ENCODE measurements at regions not wholly inside any gene's neighbourhood (a gene's known extent, or its start where the extent isn't known, plus 50 kb on each side); places are given as distances from the start of the nearest gene placed in this dataset.
"Not testable (repeated sequence)": the region's sequence is repeated elsewhere in the genome, so short reads cannot be mapped to it uniquely, and the experiment has no call there.

- CTCF ChIA-PET: no interaction called here
These were observed 243.3 kb downstream of the EPHA7 start for GRCh38 chr6:93176070-93176469.

GRCh38 chr6:93173573-93173972, 245.8 kb downstream of the EPHA7 start:
- H3K27ac ChIP-seq; H3K9me3 ChIP-seq; H3K4me3 ChIP-seq; FAIRE-seq; H3K4me2 ChIP-seq; CTCF ChIA-PET; POLR2A ChIA-PET; ATAC-seq; H3K4me1 ChIP-seq; DNase-seq (ENCODE audit: low read depth in 1 of 2, low spot score in 1 of 2): not testable (repeated sequence)
- 13% methylated on average over 6 of the region's 10 CpGs for WGBS (ENCODE audit: missing lambda C conversion rate)

More at GRCh38 chr6:93176070-93176469, 243.3 kb downstream of the EPHA7 start:
- TF ChIP-seq KDM1A (IDR thresholded peaks at IDR 0.05; ENCODE audit: low read depth): no peak
- no peak for TF ChIP-seq HES2 (IDR thresholded peaks at IDR 0.05)
- no peak for TF ChIP-seq CBX2 (IDR thresholded peaks at IDR 0.05; ENCODE audit: borderline replicate concordance, low read depth)
- no peak for TF ChIP-seq MAFK (IDR thresholded peaks at IDR 0.05; ENCODE audit: partially characterized antibody)
- no peak for TF ChIP-seq HOXB13 (CRISPR knock-in tag; IDR thresholded peaks at IDR 0.05; ENCODE audit: low read depth)
- TF ChIP-seq, protein P1, sequence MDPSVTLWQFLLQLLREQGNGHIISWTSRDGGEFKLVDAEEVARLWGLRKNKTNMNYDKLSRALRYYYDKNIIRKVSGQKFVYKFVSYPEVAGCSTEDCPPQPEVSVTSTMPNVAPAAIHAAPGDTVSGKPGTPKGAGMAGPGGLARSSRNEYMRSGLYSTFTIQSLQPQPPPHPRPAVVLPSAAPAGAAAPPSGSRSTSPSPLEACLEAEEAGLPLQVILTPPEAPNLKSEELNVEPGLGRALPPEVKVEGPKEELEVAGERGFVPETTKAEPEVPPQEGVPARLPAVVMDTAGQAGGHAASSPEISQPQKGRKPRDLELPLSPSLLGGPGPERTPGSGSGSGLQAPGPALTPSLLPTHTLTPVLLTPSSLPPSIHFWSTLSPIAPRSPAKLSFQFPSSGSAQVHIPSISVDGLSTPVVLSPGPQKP (IDR thresholded peaks at IDR 0.05; ENCODE audit: low read depth, low read length): no peak
- TF ChIP-seq MYC (IDR thresholded peaks at IDR 0.05; ENCODE audit: borderline replicate concordance, low read length): no peak
- TF ChIP-seq POLR2A (IDR thresholded peaks at IDR 0.05; ENCODE audit: low read length): no peak
- POLR2A ChIA-PET: no interaction called here
- H3K4me3 ChIP-seq: no peak overlapping the region
- FAIRE-seq (no peak), DNase-seq (ENCODE audit: low read depth in 1 of 2, low spot score in 1 of 2) (no peak), ATAC-seq (no peak)
- no peaks in the 10 kb centered on the region for H3K9me3 ChIP-seq
- no peak overlapping the region for H3K4me2 ChIP-seq
- H3K27ac ChIP-seq: no peak overlapping the region
- H3K4me1 ChIP-seq: no peaks in the 10 kb centered on the region
- 14% methylated on average over 1 of the region's 1 CpG for WGBS (ENCODE audit: missing lambda C conversion rate)

DNA sequence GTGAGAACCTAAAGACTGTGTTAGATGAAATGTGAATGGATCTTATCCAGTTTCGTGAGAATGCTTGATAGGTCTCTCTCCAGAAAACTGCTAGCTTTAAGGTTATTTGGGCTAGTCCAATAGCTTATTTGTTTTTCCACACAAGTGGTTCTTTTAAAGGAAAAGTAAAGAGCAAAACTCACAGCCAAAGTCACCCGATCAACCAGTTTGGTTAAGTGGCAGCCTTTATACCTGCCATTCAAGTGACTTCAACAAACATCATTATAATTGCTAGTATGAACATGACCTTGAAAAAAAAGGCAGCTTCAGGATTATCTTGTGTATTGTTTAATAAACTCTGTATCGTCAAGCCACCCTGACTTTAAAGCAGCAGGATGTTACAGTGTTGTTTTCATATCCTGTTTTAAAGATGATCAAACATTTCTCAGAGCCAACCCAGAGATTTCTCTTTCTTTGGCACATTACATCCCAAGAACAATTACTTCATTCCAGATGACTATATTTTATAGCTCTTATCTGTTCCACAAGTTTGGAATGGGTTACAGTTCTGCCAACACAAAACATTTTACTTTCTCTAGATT, 253.4 kb downstream of the EPHA7 start:
- no peaks in the 10 kb centered on the region for H3K4me1 ChIP-seq
- ATAC-seq (no peak), DNase-seq (ENCODE audit: low read depth in 1 of 2, low spot score in 1 of 2) (no peak), FAIRE-seq (no peak)
- H3K9me3 ChIP-seq: no peaks in the 10 kb centered on the region
- H3K4me3 ChIP-seq: no peak overlapping the region
- no peak overlapping the region for H3K27ac ChIP-seq
- TF ChIP-seq FOSL2 (IDR thresholded peaks at IDR 0.05) (no peak), FOSL2 (CRISPR knock-in tag; IDR thresholded peaks at IDR 0.05) (no peak), FOXS1 (CRISPR knock-in tag; IDR thresholded peaks at IDR 0.05) (no peak), KDM1A (IDR thresholded peaks at IDR 0.05; ENCODE audit: low read depth) (no peak), FOSB (CRISPR knock-in tag; IDR thresholded peaks at IDR 0.05) (no peak), RFX5 (IDR thresholded peaks at IDR 0.05) (no peak), BCL3 (IDR thresholded peaks at IDR 0.05) (no peak), MYC (IDR thresholded peaks at IDR 0.05; ENCODE audit: borderline replicate concordance, low read length) (no peak), HOXB13 (CRISPR knock-in tag; IDR thresholded peaks at IDR 0.05; ENCODE audit: low read depth) (no peak), CBX2 (IDR thresholded peaks at IDR 0.05; ENCODE audit: borderline replicate concordance, low read depth) (no peak), CEBPB (IDR thresholded peaks at IDR 0.05) (no peak), ZNF302 (CRISPR knock-in tag; IDR thresholded peaks at IDR 0.05) (no peak), E2F6 (IDR thresholded peaks at IDR 0.05; ENCODE audit: borderline replicate concordance, low read depth) (no peak), SREBF2 (IDR thresholded peaks at IDR 0.05) (no peak), JUNB (IDR thresholded peaks at IDR 0.05) (no peak)
- CTCF ChIA-PET: no interaction called here
- POLR2A ChIA-PET: no interaction called here
- 9% methylated on average over 3 of the region's 3 CpGs for WGBS (ENCODE audit: missing lambda C conversion rate)
- H3K4me2 ChIP-seq: no peak overlapping the region
